ENCODE measurements at regions not wholly inside any gene's neighbourhood (a gene's known extent, or its start where the extent isn't known, plus 50 kb on each side); places are given as distances from the start of the nearest gene placed in this dataset.
"Not testable (repeated sequence)": the region's sequence is repeated elsewhere in the genome, so short reads cannot be mapped to it uniquely, and the experiment has no call there.

DNA sequence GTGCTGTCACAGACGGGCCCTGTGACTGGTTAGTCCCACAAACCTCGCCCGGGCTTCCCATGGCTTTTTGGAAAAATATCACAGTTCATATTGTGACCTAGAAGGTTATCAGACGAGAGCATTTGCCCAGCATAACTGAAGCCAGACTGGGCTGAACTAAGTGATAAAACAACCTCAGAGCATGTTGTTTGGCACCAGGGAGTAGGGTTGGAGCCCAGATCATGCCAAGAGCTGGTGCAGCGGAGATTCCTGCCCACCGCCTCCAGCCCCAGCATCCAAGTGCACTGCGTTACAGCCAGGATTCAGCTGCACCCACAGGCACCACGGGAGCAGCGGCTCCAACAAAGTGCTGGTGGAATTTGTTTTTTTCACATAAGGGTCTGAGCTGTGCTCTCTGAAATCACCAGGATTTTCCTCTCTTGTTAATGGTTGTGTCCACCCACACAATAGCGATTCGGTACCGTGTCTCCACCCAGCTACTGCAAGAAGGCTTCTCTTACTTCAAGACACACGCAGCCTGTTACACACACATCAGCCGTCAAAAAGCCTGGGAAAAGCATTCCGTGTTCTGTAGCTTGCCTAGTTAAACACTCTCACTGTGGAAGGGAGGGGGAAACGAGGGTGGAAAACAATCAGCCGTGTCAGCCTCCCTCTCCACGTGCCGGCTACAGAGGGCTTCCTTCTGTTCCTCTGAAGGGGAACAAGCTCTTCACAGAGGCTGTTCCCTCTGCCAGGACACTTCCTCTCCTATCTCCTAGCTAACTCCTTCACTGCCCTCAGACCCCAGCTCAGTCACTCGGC is 273.8 kb downstream of the C16orf95 start:
- no peak for DNase-seq

DNA sequence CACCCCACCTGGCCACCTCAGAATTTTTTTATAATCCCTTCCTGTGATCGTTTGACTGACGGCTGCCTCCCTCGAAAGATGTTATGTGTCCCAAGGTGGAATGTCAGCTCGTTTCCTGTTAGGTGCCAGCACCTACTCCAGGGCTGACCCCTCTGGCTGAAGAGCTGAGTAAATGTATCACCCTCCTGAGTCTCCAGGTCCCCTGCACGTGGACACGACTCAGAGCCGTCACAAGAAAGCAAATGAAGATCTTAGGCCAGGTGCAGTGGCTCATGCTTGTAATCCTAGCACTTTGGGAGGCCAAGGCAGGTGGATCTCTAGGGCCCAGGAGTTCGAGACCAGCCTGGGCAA is 273.2 kb downstream of the C16orf95 start:
- DNase-seq, result no peak

DNA sequence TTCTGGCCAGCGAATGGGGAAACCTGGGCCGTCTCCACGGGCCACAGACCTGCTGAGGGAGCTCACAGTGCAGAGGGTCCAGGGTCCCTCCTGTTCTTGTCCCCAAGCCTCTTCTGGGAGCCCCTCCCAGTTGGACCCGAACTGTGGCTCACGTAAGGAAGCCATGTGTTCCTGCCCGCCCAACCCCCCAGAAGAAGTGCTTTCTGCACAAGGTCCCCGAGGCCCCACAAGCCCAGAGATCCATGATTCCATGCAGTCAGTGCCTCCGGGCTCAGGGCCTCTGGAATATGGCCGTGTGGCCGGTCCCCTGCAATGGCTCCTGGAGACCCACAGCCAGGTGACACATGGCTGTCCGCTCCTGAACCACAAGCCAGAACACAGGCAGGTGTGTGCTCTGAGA is 272.4 kb downstream of the C16orf95 start:
- no peak for DNase-seq

DNA sequence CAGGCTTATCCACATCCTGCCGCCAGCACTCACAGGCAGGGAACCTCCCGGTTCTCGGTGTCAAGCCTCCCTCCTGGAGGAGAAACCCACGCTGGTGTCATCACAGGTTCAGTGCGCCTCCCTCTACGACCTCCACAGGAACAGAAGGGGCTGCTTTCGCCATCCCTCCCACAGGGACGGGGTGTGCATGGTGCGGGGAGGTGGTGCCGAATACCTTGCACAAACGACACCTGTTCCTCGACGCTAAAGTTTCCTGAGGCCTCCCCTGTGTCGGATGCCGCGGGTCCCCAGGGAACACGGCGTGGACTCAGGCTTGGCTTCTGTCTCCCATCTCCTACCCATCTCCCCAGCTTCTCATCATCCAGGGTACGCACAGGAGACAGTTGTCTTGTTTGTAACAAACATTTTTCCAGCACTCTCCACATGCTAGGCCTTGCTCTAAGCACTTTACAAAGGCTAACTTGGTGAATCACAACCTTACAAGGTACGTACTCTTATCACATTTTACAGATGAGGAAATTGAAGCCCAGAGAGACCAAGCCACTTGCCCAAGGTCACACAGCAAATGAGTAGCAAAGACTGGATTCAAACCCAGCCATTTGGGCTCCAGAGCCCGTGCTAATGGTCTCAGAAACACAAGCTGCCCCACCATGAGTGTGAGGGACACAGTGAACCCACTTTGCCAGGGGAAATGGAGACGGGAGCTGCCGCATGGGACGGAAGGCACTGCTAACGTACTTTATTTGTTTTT is 271.6 kb downstream of the C16orf95 start:
- DNase-seq, result no peak

DNA sequence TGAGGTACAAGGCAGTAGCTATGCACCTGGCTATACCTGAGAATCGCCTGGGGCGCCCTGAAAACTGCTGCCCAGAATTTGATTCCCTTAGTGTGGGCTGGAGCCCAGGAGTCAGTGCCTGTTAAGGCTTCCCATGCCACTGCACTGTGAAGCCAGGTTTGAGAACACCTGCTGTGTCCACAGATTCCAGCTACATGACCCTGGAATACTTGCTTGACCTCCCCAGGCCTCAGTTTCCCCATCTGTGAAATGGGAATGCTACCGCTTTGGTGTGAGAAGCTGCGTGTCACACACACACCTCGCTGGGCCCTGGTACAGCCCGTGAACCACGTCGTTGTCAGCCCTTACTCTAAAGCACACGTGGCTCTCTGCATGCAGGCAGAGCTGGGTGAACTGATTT is 271.0 kb downstream of the C16orf95 start:
- DNase-seq, result no peak

DNA sequence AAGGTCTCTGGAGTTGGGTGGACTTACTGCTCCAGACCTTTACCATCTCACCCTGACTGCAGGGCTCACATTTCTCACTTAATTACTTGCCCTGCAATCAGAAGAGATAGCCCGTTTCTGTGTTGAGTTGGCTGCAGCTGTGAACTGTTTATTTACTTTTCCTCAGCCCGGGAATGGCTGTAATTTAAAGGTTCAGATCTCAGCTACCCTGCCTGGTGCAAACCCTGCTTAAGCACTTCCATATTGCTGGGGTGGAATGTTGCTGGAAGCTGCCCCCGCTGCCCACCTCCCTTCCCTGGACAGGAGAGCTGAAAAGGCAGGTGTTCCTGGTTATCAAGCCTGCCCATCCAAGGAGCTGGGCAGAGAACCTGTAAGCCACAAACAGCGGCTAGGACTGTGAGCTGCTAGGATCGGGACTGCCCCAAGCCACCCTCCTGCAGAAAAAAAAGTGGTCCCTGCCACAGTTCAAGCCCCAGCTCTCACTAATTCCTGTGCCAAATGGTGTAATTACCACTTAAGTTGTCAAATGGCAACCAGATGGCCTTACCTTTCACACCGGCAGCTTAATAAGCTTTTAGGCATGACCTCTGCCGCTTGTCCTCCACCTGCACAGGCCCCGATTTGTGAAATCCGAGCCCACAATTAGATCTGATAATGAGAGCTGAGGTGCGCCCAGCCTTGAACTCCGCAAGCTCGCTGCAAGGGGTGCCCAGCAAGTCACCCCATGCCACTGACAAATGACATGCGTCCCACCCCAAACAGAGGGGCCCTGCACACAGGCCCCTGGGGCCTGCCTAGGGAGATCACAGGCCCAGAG is 269.8 kb downstream of the C16orf95 start:
- no peak for DNase-seq

DNA sequence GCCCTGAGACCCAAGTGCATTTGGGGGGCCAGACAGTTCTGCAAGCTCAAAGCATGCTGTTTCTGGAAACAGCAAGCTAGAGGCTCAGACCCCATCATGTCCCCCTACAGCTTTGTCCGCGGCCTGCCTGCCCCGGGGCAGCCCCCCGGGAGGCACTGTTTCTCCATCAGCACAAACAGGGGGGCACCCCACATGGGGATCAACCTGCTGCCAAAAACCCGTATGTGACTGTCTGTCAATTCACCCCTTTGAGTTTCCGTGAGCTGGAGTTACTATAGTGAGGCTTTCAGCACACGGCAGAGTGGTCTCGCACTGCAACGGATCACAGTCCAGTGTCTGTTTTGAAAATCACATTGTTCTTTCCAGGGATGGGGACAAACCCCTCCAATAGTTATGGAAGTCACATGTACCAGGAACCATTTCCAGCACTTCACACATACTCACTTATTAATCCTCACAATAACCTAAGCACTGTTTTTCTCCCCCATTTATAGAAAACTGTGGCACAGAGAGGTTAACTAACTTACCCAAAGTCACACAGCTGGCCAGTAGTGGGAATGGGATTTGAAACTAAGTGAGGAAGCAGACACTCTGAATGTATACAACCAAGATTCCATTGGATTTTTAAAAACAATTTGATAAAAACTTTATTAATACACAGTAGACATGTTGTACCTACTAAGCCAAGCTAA is 269.0 kb downstream of the C16orf95 start:
- DNase-seq, result no peak

DNA sequence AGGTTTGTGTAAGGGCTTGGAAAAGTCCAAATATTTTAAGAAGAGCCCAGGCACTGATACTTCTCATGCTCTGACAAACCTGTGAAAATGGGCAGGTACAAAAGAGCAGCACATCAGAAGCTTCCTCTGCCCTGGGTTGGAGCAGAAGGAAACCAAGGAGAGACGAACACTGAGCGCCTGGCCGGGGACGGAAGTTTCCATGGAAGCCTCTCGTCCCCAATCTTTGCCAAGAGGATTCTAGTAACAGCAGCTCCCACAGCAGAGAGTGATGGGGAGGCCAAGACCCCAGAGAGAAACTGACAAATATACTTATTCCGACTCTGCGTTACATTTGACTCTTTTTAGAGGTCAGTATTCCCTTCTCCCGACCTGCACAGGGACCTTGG is 268.5 kb downstream of the C16orf95 start:
- no peak for DNase-seq

DNA sequence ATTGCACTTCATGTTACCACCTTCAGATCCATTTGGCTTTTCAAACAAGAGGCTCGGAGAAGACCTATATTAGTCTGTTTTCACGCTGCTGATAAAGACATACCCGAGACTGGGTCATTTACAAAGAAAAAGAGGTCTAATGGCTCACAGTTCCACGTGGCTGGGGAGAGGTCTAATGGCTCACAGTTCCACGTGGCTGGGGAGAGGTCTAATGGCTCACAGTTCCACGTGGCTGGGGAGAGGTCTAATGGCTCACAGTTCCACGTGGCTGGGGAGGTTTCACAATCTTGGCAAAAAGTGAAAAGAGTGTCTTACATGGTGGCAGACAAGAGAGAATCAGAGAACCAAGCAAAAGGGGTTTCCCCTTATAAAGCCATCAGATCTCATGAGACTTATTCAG is 268.0 kb downstream of the C16orf95 start:
- not testable (repeated sequence) for DNase-seq

DNA sequence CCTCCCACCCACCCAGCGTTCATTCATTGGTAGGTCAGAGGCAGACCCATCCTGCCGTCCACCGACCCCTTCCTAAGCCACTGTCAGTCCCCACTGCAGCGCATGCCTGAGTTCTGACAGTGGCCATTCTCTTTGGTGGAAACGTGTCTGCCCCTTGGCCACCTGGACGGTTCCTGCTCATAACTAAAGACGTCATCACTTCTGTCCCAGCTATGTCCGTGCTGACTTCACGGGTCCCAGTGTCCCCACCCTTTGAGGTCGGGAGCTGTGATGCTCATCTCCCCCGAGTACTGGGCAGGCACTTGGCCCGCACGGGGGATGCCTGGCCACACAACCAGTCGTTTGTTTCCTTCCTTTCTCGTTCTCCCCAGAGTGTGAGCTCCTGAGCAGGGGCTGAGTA is 267.1 kb downstream of the C16orf95 start:
- no peak for DNase-seq

DNA sequence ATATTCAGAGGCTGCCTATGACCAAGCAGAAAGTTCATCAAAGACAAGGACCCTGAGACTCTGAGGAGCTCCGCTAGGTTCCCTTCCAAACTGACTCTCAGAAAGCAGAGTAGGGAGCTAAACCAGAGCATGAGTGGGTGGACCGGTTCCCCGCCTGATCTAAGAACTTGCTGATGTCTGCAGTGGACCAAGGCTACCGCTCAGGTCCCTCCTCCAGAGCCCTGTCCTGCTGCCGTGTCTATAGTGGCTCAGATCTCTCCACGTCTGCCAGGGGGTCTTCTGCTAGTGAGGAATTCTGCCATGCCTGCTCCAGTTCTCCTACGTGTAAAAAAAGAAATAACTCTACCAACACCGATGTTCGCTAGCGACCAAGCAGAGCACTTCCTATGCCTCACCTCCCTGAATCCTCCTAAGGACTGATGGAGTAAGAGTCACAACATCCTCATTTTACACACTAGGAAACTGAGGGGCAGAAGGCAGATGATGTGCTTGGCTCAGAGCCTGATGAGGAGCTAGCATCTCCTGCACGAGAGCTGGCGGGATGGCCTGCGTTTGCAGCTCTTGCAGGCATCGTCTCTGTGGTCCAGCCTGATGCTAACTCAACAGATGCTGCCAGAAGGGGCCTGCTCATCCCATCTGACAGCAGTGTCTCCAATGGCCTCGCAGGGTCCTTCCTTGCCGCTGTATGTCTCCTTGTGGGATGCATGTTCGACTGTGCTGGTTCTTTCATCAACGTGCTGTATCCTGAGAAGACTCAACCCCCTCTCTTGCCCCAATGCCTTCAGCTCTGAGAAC is 265.5 kb downstream of the C16orf95 start:
- no peak for DNase-seq

DNA sequence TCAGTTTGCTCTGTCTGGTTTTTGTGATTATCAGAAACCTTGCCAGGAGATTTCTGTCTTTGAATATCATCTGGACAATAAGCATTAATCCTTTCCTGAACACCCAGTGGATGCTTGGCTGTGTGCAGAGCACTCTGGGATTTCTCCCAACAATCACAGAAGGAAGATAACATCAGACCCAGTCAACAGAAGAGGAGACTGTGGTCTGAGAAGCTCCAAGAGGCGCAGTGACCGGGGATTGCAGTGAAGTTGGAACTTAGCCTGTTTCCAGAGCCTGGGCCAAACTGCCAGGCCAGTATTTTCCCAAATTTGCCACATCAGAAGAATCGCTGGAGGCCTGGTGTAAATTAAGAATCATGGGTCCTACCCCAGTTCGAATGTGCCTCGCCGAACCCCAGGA is 264.7 kb downstream of the C16orf95 start:
- DNase-seq, result no peak

DNA sequence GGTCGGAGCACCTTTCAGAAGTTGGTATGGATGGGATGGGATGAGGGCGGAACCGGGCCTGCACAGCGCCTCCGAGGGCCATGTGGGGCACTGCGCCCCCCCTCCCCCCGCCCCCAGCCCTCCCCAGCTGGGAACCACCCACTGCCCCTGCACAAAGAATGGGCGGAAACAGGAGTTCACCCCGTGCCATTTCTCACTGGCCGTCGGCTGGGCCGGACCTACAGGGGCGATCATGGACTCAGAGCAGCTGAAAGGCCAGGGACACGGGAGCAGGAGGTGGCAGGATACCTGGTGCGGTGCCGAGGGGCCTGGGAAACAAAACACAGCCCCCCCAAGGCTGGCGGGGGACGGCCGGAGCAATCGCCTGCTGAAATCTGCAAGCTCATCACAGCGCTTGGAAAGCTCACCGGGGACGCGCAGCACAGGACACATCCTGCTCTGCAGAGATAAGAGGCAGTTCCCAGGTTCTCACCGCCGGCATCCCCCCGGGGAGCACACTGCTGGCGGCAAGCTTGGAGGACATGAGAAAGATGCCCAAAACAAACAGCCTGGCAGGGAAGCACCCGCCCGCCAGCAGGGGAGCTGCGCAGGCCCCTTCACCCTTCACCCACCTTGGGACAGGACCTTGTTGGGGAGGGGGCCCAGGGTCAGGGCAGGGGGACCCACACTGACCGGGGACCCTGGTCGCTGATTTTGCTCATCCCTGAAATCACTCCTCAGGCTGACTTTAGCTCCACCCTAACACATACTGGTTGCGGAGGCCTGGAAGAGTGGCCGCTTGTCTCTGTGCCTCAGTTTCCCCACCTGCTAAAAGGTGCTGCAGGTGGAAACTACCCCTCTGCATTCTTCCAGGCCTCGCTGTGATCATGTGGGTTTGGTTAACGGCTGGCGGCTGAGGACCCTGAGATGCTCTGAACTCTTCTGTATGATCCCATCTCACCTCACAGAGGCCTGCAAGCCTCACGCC is 263.9 kb downstream of the C16orf95 start:
- no peak for DNase-seq

DNA sequence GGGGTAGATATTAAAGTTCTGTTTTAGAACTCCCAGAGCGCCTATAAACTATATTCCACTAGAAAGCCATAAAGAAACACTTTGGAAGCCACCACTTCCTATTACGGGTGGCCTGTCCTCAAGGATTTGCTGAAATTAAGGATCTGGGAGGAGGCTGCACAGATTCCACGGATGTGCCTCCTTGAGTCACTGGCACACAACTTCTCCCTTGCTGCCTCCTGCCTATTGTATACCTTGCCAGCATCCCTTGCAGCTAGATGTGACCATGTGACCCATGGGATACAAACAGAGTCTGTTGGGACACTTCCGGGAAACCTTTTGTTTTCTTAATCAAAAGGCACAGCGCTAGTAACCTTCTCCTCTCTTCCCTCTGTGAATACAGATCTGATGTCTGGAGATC is 263.0 kb downstream of the C16orf95 start:
- DNase-seq, result no peak

DNA sequence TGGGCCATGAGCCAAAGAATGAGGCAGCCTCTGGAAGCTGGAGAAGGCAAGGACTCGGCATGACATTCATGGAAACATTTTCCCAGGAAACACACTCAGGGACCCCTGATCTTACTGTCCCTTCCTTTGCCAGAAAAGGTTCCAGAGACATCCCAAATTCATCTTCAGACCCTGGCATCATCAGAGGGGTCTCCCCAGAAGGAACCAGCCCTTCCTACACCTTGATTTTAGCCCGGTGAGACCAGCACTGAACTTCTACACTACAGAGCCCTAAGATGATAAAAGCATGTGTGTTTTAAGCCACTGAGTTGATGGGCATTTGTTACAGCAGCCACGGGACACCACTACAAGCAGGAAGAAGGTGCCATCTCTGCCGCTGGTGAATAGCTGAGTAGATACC is 262.3 kb downstream of the C16orf95 start:
- no peak for DNase-seq

DNA sequence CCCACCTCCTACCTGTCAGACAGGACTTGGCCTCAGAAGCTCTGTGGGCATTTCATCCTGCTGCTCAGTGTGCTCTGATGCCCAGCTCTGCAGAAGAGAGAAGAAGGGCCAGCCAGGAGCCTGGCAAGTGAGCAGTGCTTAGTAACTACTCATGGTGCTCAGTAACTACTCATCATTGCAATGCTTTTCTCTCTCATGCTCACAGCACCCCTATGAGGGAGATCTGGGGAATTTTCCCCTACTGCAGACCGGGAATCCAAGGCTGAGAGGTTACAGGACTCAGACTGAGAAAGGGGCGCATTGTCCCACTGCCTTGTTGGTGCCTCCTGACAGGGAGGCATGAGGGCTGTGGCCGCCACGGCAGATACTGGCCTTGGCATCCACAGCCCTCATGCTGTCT is 261.1 kb downstream of the C16orf95 start:
- DNase-seq, result no peak

DNA sequence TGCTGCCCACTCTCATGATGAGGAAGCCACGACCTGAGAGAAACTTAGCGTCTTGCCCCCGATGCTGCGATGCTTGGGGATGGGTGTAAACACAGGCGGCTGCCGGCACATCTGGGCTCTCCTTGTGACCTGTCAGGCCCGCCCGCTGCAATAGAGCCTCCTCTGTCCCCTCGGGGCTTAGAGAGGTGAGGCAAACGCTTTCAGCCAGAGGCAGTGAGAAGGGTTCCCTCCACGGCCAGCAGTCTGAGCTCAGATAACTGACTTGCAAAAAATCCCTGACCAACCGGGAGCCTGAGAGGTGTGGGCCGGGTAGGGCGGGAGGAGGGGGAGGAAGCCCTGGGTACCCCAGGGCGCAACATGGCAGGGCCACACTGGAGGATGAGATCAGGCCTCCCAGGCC is 260.6 kb downstream of the C16orf95 start:
- DNase-seq, result no peak

DNA sequence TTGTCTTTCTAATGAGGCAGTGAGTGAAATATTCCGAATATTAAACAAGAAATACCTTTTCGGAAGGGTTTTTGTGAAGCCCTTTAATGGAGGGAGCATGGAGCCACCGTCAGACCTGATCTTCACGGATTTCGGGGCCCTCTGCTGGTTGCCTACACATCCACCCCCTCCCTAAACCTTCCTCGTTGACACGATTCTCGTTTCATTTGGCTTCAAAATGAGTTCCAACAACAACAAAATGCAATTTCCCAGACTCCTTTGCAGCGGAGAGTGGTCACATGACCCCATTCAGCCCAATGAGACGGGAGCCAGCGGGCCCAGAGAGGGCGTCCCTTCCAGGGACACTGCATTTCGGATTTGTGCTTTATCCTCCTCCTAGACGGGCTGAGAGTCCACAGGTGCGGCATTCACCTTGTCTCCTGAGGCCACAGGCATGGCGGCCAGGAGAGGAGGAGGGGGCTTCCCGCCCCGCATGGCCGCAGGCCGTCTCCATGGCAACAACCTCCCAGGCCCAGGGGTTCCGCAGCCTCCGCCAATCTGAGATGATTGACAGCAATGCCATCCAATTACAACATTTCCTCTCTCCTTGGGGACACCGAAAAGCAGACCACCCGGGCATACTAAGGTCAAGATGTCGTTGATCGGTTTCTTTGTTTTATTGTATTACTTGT is 259.8 kb downstream of the C16orf95 start:
- DNase-seq, result no peak

DNA sequence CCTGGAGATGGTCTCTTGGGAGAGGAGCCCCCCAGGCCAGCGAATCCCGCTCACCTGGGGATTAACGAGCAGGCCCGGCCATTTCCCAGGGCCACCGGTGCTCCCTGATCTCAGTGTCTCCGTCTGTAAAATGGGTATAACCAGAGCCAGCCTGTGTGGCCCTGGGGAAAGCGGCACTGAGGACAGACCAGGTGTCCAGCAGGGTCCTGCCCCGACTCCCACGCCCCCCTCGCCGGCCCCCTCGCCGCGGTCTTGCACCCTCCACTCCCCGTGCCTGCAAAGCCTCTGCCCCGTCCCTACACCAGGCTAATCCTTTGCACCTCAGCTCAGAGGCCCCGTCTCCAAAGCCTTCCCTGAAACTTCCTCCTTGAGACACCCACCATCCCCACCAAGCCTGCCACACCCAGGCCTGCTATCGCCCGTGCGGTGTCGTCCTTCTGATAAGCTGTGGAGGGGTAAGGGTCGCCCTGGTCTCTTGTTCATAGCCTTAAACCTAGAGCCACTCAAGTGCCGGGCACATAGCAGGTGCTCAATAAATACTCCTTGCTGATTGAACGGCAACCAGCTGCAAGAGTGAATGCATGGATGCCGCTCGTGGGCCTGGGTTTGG is 259.1 kb downstream of the C16orf95 start:
- DNase-seq, result no peak

DNA sequence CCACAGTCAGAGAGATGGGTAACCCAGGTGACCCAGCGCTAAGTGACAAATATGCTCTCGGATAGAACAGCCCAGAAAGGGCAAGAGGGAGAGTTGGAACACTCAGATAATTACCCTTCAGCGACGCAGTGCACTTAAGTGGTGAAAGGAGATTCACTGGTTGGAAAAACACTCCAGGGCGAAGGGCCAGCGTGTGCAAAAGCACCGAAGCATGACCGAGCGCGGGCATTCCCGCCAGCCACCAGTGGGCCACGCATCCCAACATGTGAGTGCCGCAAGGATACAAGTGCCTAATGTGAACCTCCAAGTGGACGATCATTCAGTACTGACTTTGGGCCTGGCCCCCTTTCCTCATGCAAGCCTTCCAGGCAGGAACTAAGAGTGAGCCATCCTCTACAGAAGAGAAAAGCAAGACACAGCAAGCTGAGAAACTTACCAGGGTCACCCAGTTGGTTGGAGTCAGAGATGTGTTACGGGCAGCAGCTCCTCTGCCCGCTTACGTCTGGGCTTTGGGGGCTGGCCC is 258.4 kb downstream of the C16orf95 start:
- DNase-seq, result no peak

Measured in GF-D8 (cell line).